ENCODE measurements at regions not wholly inside any gene's neighbourhood (a gene's known extent, or its start where the extent isn't known, plus 50 kb on each side); places are given as distances from the start of the nearest gene placed in this dataset.

DNA sequence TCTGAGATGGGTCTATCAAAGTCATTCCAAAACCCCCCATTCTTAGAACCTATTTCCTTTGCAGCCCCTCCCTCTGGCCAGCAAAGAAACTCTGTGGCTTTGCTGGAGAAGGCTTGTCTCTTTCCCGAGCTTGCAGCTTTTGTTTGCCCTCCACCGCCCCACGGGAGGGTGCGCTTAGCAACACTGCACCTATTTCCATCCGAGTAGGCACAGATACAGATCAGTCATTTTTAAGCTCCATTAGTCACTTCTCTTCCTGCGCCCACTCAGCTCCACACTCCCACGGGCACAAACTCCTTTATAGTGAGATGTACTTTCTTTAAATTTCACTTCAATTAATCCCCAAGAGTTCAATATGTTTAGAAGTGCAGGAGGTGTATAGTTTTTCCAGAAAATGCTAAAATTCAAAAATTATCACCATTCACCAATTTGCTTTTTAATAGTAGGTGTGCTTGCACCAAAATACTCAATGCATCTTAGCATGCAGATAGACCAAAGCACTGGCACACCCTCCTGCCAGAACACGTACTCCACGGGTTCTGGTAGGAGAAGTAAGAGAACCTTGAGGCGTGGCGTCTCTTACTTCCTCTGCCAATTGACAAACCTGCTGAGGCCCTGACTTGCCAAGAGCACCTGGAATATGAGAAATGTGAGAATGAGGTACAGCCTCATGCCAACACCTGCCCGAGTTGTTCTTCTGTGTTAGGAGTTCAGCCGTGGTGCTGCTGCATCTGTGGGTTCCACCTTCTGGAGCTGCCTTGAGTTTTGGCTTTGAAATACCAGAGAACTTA is 183.7 kb downstream of the TEX29 start:
- TF ChIP-seq, protein P1, sequence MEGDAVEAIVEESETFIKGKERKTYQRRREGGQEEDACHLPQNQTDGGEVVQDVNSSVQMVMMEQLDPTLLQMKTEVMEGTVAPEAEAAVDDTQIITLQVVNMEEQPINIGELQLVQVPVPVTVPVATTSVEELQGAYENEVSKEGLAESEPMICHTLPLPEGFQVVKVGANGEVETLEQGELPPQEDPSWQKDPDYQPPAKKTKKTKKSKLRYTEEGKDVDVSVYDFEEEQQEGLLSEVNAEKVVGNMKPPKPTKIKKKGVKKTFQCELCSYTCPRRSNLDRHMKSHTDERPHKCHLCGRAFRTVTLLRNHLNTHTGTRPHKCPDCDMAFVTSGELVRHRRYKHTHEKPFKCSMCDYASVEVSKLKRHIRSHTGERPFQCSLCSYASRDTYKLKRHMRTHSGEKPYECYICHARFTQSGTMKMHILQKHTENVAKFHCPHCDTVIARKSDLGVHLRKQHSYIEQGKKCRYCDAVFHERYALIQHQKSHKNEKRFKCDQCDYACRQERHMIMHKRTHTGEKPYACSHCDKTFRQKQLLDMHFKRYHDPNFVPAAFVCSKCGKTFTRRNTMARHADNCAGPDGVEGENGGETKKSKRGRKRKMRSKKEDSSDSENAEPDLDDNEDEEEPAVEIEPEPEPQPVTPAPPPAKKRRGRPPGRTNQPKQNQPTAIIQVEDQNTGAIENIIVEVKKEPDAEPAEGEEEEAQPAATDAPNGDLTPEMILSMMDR (IDR thresholded peaks at IDR 0.05; ENCODE audit: insufficient read depth, low read depth, low read length) = no peak
- no peak for TF ChIP-seq EZH2 (IDR thresholded peaks at IDR 0.05; ENCODE audit: insufficient read depth, low read length)
